ENCODE measurements at regions not wholly inside any gene's neighbourhood (a gene's known extent, or its start where the extent isn't known, plus 50 kb on each side); places are given as distances from the start of the nearest gene placed in this dataset.

DNA sequence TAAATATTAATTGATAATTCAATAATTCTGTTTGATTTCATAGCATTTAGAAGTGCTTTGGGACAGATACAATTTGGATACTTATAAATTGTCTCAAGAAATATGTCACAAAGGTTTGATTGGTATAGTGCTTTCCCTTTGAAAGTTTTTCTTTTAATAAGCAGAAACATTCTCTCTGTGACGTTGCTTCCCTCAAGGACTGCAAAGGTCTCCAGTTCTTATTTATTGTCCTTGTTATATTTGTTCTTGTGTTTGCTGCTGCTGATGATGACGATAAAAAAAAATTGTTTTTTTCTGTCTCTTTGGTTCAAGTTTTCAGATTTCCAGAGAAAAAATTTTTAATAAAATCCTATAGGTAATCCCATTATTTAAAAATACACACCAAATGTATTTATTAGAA lies 176.3 kb upstream of the CLEC14A start:
- H3K27ac Mint-ChIP-seq: no peak overlapping the region
- no peaks in the 10 kb centered on the region for H3K27me3 ChIP-seq (ENCODE audit: control insufficient read depth in 1 of 2, insufficient read depth in 2 of 2, low read length in 2 of 2)
- H3K4me1 Mint-ChIP-seq (ENCODE audit: low read depth): no peaks in the 10 kb centered on the region
- ATAC-seq (ENCODE audit: poor library complexity) (no peak), DNase-seq (no peak)
- ChIA-PET CTCF (no interaction called here), POLR2A (no interaction called here)
- H3K9me3 Mint-ChIP-seq: no peaks in the 10 kb centered on the region
- H3K9me3 ChIP-seq (ENCODE audit: control insufficient read depth in 1 of 2, insufficient read depth in 1 of 2, low read length in 2 of 2): no peaks in the 10 kb centered on the region
- no peak overlapping the region for H3K27ac ChIP-seq (ENCODE audit: low read depth in 1 of 2, low read length in 2 of 2)
- H3K4me3 ChIP-seq (ENCODE audit: low read length): no peak overlapping the region
- H3K4me1 ChIP-seq (ENCODE audit: insufficient read depth, low read length): no peaks in the 10 kb centered on the region
- H3K36me3 ChIP-seq (ENCODE audit: insufficient read depth, low read length): no peaks in the 10 kb centered on the region
- TF ChIP-seq, protein P1, sequence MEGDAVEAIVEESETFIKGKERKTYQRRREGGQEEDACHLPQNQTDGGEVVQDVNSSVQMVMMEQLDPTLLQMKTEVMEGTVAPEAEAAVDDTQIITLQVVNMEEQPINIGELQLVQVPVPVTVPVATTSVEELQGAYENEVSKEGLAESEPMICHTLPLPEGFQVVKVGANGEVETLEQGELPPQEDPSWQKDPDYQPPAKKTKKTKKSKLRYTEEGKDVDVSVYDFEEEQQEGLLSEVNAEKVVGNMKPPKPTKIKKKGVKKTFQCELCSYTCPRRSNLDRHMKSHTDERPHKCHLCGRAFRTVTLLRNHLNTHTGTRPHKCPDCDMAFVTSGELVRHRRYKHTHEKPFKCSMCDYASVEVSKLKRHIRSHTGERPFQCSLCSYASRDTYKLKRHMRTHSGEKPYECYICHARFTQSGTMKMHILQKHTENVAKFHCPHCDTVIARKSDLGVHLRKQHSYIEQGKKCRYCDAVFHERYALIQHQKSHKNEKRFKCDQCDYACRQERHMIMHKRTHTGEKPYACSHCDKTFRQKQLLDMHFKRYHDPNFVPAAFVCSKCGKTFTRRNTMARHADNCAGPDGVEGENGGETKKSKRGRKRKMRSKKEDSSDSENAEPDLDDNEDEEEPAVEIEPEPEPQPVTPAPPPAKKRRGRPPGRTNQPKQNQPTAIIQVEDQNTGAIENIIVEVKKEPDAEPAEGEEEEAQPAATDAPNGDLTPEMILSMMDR (IDR thresholded peaks at IDR 0.05): no peak
- H3K4me3 Mint-ChIP-seq: no peak overlapping the region
- no peaks in the 10 kb centered on the region for H3K36me3 Mint-ChIP-seq (ENCODE audit: low read depth)
- intact Hi-C loops (cut with DNase I, micrococcal nuclease): no loop called here
- no peaks in the 10 kb centered on the region for H3K27me3 Mint-ChIP-seq

DNA sequence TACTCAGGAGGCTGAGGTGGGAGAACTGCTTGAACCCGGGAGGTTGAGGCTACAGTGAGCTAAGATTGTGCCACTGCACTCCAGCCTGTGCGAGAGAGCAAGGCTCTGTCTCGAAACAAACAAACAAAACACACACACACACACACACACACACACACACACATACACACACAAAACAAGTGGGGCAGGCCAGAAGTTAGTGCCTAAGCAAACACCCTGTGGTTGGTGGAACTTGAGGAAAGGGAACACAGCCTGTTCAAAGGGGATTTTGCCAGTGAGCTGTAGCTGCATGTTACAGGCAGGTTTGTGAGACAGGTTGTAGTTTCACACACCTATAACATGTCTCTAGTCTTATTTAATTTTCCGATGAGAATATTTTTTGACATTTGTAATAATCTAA lies 175.3 kb upstream of the CLEC14A start:
- TF ChIP-seq, protein P1 (IDR thresholded peaks at IDR 0.05): no peak
- no peak for ATAC-seq (ENCODE audit: poor library complexity)
- ChIA-PET POLR2A (no interaction called here), CTCF (no interaction called here)
- Histone ChIP-seq H3K27ac (ENCODE audit: low read depth in 1 of 2, low read length in 2 of 2) (no peak overlapping the region), H3K36me3 (ENCODE audit: insufficient read depth, low read length) (no peaks in the 10 kb centered on the region), H3K9me3 (ENCODE audit: control insufficient read depth in 1 of 2, insufficient read depth in 1 of 2, low read length in 2 of 2) (no peaks in the 10 kb centered on the region), H3K27me3 (ENCODE audit: control insufficient read depth in 1 of 2, insufficient read depth in 2 of 2, low read length in 2 of 2) (no peaks in the 10 kb centered on the region), H3K4me3 (ENCODE audit: low read length) (no peak overlapping the region), H3K4me1 (ENCODE audit: insufficient read depth, low read length) (no peaks in the 10 kb centered on the region)
- H3K36me3 Mint-ChIP-seq (ENCODE audit: low read depth): no peaks in the 10 kb centered on the region
- no peak overlapping the region for H3K27ac Mint-ChIP-seq
- no peaks in the 10 kb centered on the region for H3K27me3 Mint-ChIP-seq
- intact Hi-C loops (cut with DNase I, micrococcal nuclease): no loop called here
- DNase-seq: no peak
- H3K4me1 Mint-ChIP-seq (ENCODE audit: low read depth): no peaks in the 10 kb centered on the region
- H3K9me3 Mint-ChIP-seq: no peaks in the 10 kb centered on the region
- no peak overlapping the region for H3K4me3 Mint-ChIP-seq

DNA sequence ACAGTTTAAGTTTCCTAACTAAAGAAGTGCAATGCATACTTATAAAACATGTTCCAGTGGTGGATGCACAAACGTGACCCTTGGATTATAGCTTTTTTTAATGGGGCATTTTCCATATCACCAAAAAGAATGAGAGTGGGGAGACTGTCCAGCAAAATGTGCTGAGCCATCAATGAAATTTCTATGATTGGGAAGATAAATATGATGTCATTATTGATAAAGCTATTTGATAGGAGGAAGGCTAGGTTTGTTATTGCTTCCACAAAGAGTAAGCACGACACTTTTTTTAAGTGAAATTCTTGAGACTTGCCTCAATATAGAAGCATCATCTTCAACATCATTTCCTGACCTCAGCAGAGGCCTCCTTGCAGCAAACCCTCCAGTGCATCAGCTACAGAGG lies 174.6 kb upstream of the CLEC14A start:
- H3K4me1 Mint-ChIP-seq (ENCODE audit: low read depth): no peaks in the 10 kb centered on the region
- intact Hi-C loops (cut with DNase I, micrococcal nuclease): no loop called here
- Histone ChIP-seq H3K9me3 (ENCODE audit: control insufficient read depth in 1 of 2, insufficient read depth in 1 of 2, low read length in 2 of 2) (no peaks in the 10 kb centered on the region), H3K36me3 (ENCODE audit: insufficient read depth, low read length) (no peaks in the 10 kb centered on the region), H3K27me3 (ENCODE audit: control insufficient read depth in 1 of 2, insufficient read depth in 2 of 2, low read length in 2 of 2) (no peaks in the 10 kb centered on the region), H3K27ac (ENCODE audit: low read depth in 1 of 2, low read length in 2 of 2) (no peak overlapping the region), H3K4me3 (ENCODE audit: low read length) (no peak overlapping the region), H3K4me1 (ENCODE audit: insufficient read depth, low read length) (no peaks in the 10 kb centered on the region)
- ChIA-PET CTCF (no interaction called here), POLR2A (no interaction called here)
- TF ChIP-seq, protein P1 (IDR thresholded peaks at IDR 0.05): no peak
- no peak overlapping the region for H3K27ac Mint-ChIP-seq
- H3K4me3 Mint-ChIP-seq: no peak overlapping the region
- H3K9me3 Mint-ChIP-seq: no peaks in the 10 kb centered on the region
- H3K36me3 Mint-ChIP-seq (ENCODE audit: low read depth): no peaks in the 10 kb centered on the region
- DNase-seq (no peak), ATAC-seq (ENCODE audit: poor library complexity) (no peak)
- H3K27me3 Mint-ChIP-seq: no peaks in the 10 kb centered on the region
